Endothelial cell of umbilical vein (primary cell): ENCODE measurements at regions not wholly inside any gene's neighbourhood (a gene's known extent, or its start where the extent isn't known, plus 50 kb on each side); places are given as distances from the start of the nearest gene placed in this dataset.

Experiments used
- BruUV-seq: library from RNA; stranded (reverse); fragments of 400-500 nt; replicated peaks from 2 replicates; lab custom pipeline; 2021; lab: Mats Ljungman, UMichigan
- CTCF ChIA-PET: fragments of 300-600, 350-600 bp; sonication (Branson Sonifier 250); formaldehyde crosslinking; loops from one replicate; lab custom pipeline; 2021; ENCODE audit warnings: antibody characterized with exemption, inconsistent platforms; lab: Charles Lee
- POLR2A ChIA-PET: fragments of 300-600, 350-600 bp; sonication (Branson Sonifier 250); formaldehyde crosslinking; loops from one replicate; lab custom pipeline; 2021; ENCODE audit warnings: antibody characterized with exemption, inconsistent platforms; lab: Charles Lee
- DNase-seq: peaks from one replicate; pipeline ENCODE4 v3.0.0-alpha.2; 2011; ENCODE audit warnings: low read depth, low spot score
- FAIRE-seq: peaks from 2 replicates; lab custom pipeline; 2011; peaks lifted over from hg19 to GRCh38; lab: Jason Lieb, UNC
- H2AFZ ChIP-seq: 2 replicates; pipeline ENCODE4 v1.6.0; 2012; ENCODE audit warnings: low read depth, low read length, control low read depth, inconsistent platforms
- H3K27ac ChIP-seq: 2 replicates; pipeline ENCODE4 v1.5.1; 2011; ENCODE audit warnings: low read depth, mild to moderate bottlenecking, control low read depth, low read length, moderate library complexity; ENCODE audit not compliant: insufficient read depth
- H3K27me3 ChIP-seq, 2 experiments: 2 replicates each; pipeline versions ENCODE4 v1.6.0 to v1.6.1; 2011; ENCODE audit warnings: low read length in 2 of 2, mixed read lengths in 1 of 2; ENCODE audit not compliant: control insufficient read depth in 2 of 2, insufficient read depth in 2 of 2
- H3K36me3 ChIP-seq, 2 experiments: 2 replicates in 1 of 2; 3 replicates in 1 of 2; pipeline ENCODE4 v1.5.1; 2011; ENCODE audit warnings: low read length in 2 of 2, mild to moderate bottlenecking in 1 of 2, moderate library complexity in 1 of 2; ENCODE audit not compliant: control insufficient read depth in 2 of 2, insufficient read depth in 2 of 2; ENCODE audit errors: extremely low read depth in 1 of 2
- H3K4me1 ChIP-seq: 3 replicates; pipeline ENCODE4 v1.5.1; 2011; ENCODE audit warnings: mild to moderate bottlenecking, low read length; ENCODE audit not compliant: control insufficient read depth, insufficient read depth; ENCODE audit errors: extremely low read depth
- H3K4me2 ChIP-seq: 2 replicates; pipeline ENCODE4 v1.6.1; 2011; ENCODE audit warnings: low read length, control low read depth, mixed read lengths; ENCODE audit not compliant: insufficient read depth
- H3K4me3 ChIP-seq, 3 experiments: fragments of 200-600 bp in 1 of 3; sonication (generic), shearing (Covaris generic) in 1 of 3; replicated peaks in 1 of 3; 2 replicates each; pipeline ENCODE4 v1.5.1; 2011 to 2016; ENCODE audit warnings: control low read depth in 3 of 3, low read length in 3 of 3, mild to moderate bottlenecking in 2 of 3, inconsistent platforms in 1 of 3, low read depth in 1 of 3, moderate library complexity in 1 of 3; ENCODE audit not compliant: insufficient read depth in 1 of 3
- H3K79me2 ChIP-seq: 2 replicates; pipeline ENCODE4 v1.6.0; 2012; ENCODE audit warnings: low read length, inconsistent platforms; ENCODE audit not compliant: control insufficient read depth, insufficient read depth
- H3K9ac ChIP-seq: replicated peaks from 2 replicates; pipeline ENCODE3; 2011; ENCODE audit warnings: low read length, control low read depth; ENCODE audit not compliant: insufficient read depth; ENCODE audit errors: extremely low read depth
- H3K9me1 ChIP-seq: replicated peaks from 3 replicates; pipeline ENCODE4 v1.6.0; 2011; ENCODE audit warnings: mild to moderate bottlenecking, low read length; ENCODE audit not compliant: control insufficient read depth, insufficient read depth; ENCODE audit errors: extremely low read depth
- H3K9me3 ChIP-seq: replicated peaks from 2 replicates; pipeline ENCODE4 v1.5.1; 2012; ENCODE audit warnings: low read length, inconsistent platforms; ENCODE audit not compliant: control insufficient read depth, insufficient read depth
- H4K20me1 ChIP-seq: replicated peaks from 2 replicates; pipeline ENCODE3; 2011; ENCODE audit warnings: mild to moderate bottlenecking, low read length; ENCODE audit not compliant: control insufficient read depth, insufficient read depth; ENCODE audit errors: extremely low read depth
- CTCF ChIP-seq, 2 donors: IDR thresholded peaks; 1 replicate in 1 of 2; 2 replicates in 1 of 2; pipeline ENCODE4 v1.5.1; 2011; ENCODE audit warnings: low read length in 2 of 2, mild to moderate bottlenecking in 2 of 2, moderate library complexity in 2 of 2, control low read depth in 1 of 2, inconsistent platforms in 1 of 2, low read depth in 1 of 2; ENCODE audit not compliant: insufficient read depth in 1 of 2; ENCODE audit errors: extremely low read depth in 1 of 2
- EZH2 ChIP-seq: IDR thresholded peaks from 2 replicates; pipeline ENCODE4 v1.6.1; 2012; ENCODE audit warnings: borderline replicate concordance, low read depth, mild to moderate bottlenecking, moderate library complexity, low read length, inconsistent platforms; ENCODE audit not compliant: severe bottlenecking
- FOS ChIP-seq: IDR thresholded peaks from 2 replicates; pipeline ENCODE4 v1.6.1; 2011; ENCODE audit warnings: mild to moderate bottlenecking, low read length, moderate library complexity, borderline replicate concordance; ENCODE audit not compliant: insufficient read depth
- GATA2 ChIP-seq: IDR thresholded peaks from 2 replicates; pipeline ENCODE4 v1.7.0; 2011; ENCODE audit warnings: low read depth, mild to moderate bottlenecking, moderate library complexity, mixed read lengths, low read length; ENCODE audit not compliant: insufficient read length, insufficient read depth
- JUN ChIP-seq: IDR thresholded peaks from 2 replicates; pipeline ENCODE4 v1.6.1; 2011; ENCODE audit warnings: borderline replicate concordance, low read depth; ENCODE audit not compliant: insufficient read length, insufficient read depth
- MAX ChIP-seq: IDR thresholded peaks from 2 replicates; pipeline ENCODE4 v1.6.1; 2011; ENCODE audit not compliant: insufficient read depth, insufficient read length
- POLR2AphosphoS5 ChIP-seq: IDR thresholded peaks from 2 replicates; pipeline ENCODE4 v1.6.1; 2012; ENCODE audit warnings: low read depth, mild to moderate bottlenecking, control low read depth, low read length, moderate library complexity; ENCODE audit not compliant: insufficient read depth
- dilution Hi-C: fragments of 300-500 bp; cut with MboI; formaldehyde crosslinking; loops from one replicate; pipeline ENCODE4 v1.15.0; 2019; ENCODE audit warnings: low sequenced_read_pairs; ENCODE audit not compliant: extremely low pct_ligation_motif_present
- intact Hi-C: fragments of 100-400 bp; cut with micrococcal nuclease; formaldehyde crosslinking; loops from one replicate; pipeline ENCODE4 v1.10.0; 2022

- H3K79me2 ChIP-seq, result no peaks in the 10 kb centered on the region
- no peak overlapping the region for H3K27ac ChIP-seq
- TF ChIP-seq GATA2, result no peak
- TF ChIP-seq JUN, result no peak
- no peak for TF ChIP-seq CTCF (IDR thresholded peaks at IDR 0.05; ENCODE audit: extremely low read depth in 1 of 2, insufficient read depth in 1 of 2, low read depth in 1 of 2, low read length in 2 of 2)
- no peak for TF ChIP-seq EZH2
- no peak for TF ChIP-seq FOS
- TF ChIP-seq POLR2AphosphoS5, result no peak
- no peak for TF ChIP-seq MAX
- ChIA-PET CTCF (no interaction called here), POLR2A (no interaction called here)
- no peak overlapping the region for H3K4me2 ChIP-seq
- BruUV-seq, result no TSS peak
- FAIRE-seq, result no peak
- H3K27me3 ChIP-seq, result no peaks in the 10 kb centered on the region
- H3K36me3 ChIP-seq, result no peaks in the 10 kb centered on the region
- dilution Hi-C loops, result no loop called here
- no peaks in the 10 kb centered on the region for H3K9me3 ChIP-seq
- intact Hi-C loops, result no loop called here
- no peak overlapping the region for H3K4me3 ChIP-seq
- no peaks in the 10 kb centered on the region for H4K20me1 ChIP-seq
- H3K9me1 ChIP-seq, result no peaks in the 10 kb centered on the region
- DNase-seq, result no peak
- H3K4me1 ChIP-seq, result peaks cover 3% of the 10 kb centered on the region
- no peak overlapping the region for H2AFZ ChIP-seq
- no peak overlapping the region for H3K9ac ChIP-seq
These were observed 96.3 kb upstream of the MBNL1 start for GRCh38 chr3:152172460-152172859.
